ENCODE measurements at regions not wholly inside any gene's neighbourhood (a gene's known extent, or its start where the extent isn't known, plus 50 kb on each side); places are given as distances from the start of the nearest gene placed in this dataset.

- no peak for TF ChIP-seq CTCF (IDR thresholded peaks at IDR 0.05)
- TF ChIP-seq POLR2AphosphoS5 (IDR thresholded peaks at IDR 0.05) = no peak
These were observed 124.3 kb downstream of the MRPS30 start for GRCh38 chr5:44932922-44933585.

Data from breast epithelium (tissue), 3 donors.